ENCODE measurements at regions not wholly inside any gene's neighbourhood (a gene's known extent, or its start where the extent isn't known, plus 50 kb on each side); places are given as distances from the start of the nearest gene placed in this dataset.

GRCh38 chrX:55389376-55389775, 62.6 kb upstream of the MAGEH1 start:
- no peak for TF ChIP-seq CTCF (IDR thresholded peaks at IDR 0.05)
- no peak for TF ChIP-seq POLR2A (IDR thresholded peaks at IDR 0.05)
- no peak for TF ChIP-seq POLR2AphosphoS5 (IDR thresholded peaks at IDR 0.05)
- no peak for TF ChIP-seq EP300 (IDR thresholded peaks at IDR 0.05)
